CD8-positive, alpha-beta memory T cell (primary cell): ENCODE measurements at regions not wholly inside any gene's neighbourhood (a gene's known extent, or its start where the extent isn't known, plus 50 kb on each side); places are given as distances from the start of the nearest gene placed in this dataset.

ENCODE experiments used
- CTCF ChIA-PET: fragments of 350-600 bp; sonication (Branson Sonifier 250); formaldehyde crosslinking; loops from one replicate; lab custom pipeline; 2021; ENCODE audit warnings: antibody characterized with exemption; lab: Charles Lee
- POLR2A ChIA-PET: fragments of 350-600 bp; sonication (Branson Sonifier 250); formaldehyde crosslinking; loops from one replicate; lab custom pipeline; 2021; ENCODE audit warnings: antibody characterized with exemption; lab: Charles Lee
- DNase-seq, 5 donors: peaks; one replicate each; pipeline versions ENCODE4 v3.0.0 to v3.0.0-alpha.2; 2020 to 2022; ENCODE audit warnings: mixed read lengths in 1 of 5
- H3K27ac ChIP-seq: one replicate; pipeline ENCODE4 v1.7.0; 2013; ENCODE audit warnings: low read depth, mild to moderate bottlenecking, low read length, moderate library complexity
- H3K27me3 ChIP-seq: 2 replicates; pipeline ENCODE4 v1.7.0; 2013; ENCODE audit warnings: low read length, mild to moderate bottlenecking; ENCODE audit not compliant: insufficient read depth, poor library complexity, severe bottlenecking
- H3K36me3 ChIP-seq: 2 replicates; pipeline ENCODE4 v1.7.0; 2013; ENCODE audit warnings: mild to moderate bottlenecking, low read length, moderate library complexity; ENCODE audit not compliant: insufficient read depth
- H3K4me1 ChIP-seq: 2 replicates; pipeline ENCODE4 v1.7.0; 2013; ENCODE audit warnings: mild to moderate bottlenecking, low read length, moderate library complexity; ENCODE audit not compliant: insufficient read depth
- H3K4me3 ChIP-seq: 2 replicates; pipeline ENCODE4 v1.7.0; 2013; ENCODE audit warnings: mild to moderate bottlenecking, low read length
- H3K9me3 ChIP-seq: 2 replicates; pipeline ENCODE4 v1.7.0; 2013; ENCODE audit warnings: mild to moderate bottlenecking, low read length
- H3K27ac Mint-ChIP-seq, 8 donors: one replicate each; pipeline ENCODE4 v1.8.0; 2020 to 2021; ENCODE audit warnings: mixed read lengths in 8 of 8, mild to moderate bottlenecking in 6 of 8, inconsistent platforms in 3 of 8, moderate library complexity in 3 of 8
- H3K27me3 Mint-ChIP-seq, 2 donors: one replicate each; pipeline ENCODE4 v1.8.0; 2020 to 2021; ENCODE audit warnings: mixed read lengths in 2 of 2, mild to moderate bottlenecking in 1 of 2, moderate library complexity in 1 of 2
- H3K36me3 Mint-ChIP-seq, 3 donors: one replicate each; pipeline ENCODE4 v1.8.0; 2020 to 2021; ENCODE audit warnings: mixed read lengths in 3 of 3, inconsistent platforms in 1 of 3, mild to moderate bottlenecking in 1 of 3
- H3K4me1 Mint-ChIP-seq, 3 donors: one replicate each; pipeline ENCODE4 v1.8.0; 2020 to 2021; ENCODE audit warnings: mixed read lengths in 3 of 3, inconsistent platforms in 1 of 3, mild to moderate bottlenecking in 1 of 3
- H3K4me3 Mint-ChIP-seq, 7 donors: one replicate each; pipeline ENCODE4 v1.8.0; 2020 to 2021; ENCODE audit warnings: mixed read lengths in 7 of 7, mild to moderate bottlenecking in 6 of 7, moderate library complexity in 4 of 7, inconsistent platforms in 2 of 7
- H3K9me3 Mint-ChIP-seq, 5 donors: one replicate each; pipeline ENCODE4 v1.8.0; 2020 to 2022; ENCODE audit warnings: mixed read lengths in 5 of 5, mild to moderate bottlenecking in 3 of 5, moderate library complexity in 2 of 5, inconsistent platforms in 1 of 5

DNA sequence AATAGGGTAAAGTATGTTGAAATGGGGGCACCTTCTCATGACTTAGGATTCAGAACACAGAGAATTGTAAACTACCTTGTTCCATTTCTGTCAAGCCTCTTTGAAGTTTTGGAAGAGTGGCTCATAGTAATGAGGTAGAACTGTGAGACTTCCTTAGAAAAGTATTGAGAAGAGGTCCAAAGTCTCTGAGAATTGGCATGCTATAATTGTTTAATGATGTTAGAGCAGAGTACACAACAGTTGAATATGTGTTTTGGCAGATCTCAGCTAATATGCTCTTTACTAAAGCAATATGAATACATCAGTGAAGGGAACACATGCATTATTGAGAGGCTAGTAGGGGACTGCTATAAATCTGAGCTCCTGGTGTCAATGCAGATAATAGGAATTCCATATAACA is 579.4 kb upstream of the RIOK2 start:
- Histone ChIP-seq H3K4me1 (no peaks in the 10 kb centered on the region), H3K27ac (no peak overlapping the region), H3K4me3 (no peak overlapping the region), H3K36me3 (no peaks in the 10 kb centered on the region), H3K9me3 (no peaks in the 10 kb centered on the region), H3K27me3 (no peaks in the 10 kb centered on the region)
- Mint-ChIP-seq H3K9me3 (peaks cover 0 to 8% (median 0%) of the 10 kb centered on the region in 5 donors), H3K27ac (no peak overlapping the region), H3K27me3 (peaks cover 0 to 2% of the 10 kb centered on the region in 2 donors), H3K4me3 (no peak overlapping the region), H3K36me3 (no peaks in the 10 kb centered on the region), H3K4me1 (no peaks in the 10 kb centered on the region)
- CTCF ChIA-PET: no interaction called here
- DNase-seq: no peak
- POLR2A ChIA-PET: no interaction called here

DNA sequence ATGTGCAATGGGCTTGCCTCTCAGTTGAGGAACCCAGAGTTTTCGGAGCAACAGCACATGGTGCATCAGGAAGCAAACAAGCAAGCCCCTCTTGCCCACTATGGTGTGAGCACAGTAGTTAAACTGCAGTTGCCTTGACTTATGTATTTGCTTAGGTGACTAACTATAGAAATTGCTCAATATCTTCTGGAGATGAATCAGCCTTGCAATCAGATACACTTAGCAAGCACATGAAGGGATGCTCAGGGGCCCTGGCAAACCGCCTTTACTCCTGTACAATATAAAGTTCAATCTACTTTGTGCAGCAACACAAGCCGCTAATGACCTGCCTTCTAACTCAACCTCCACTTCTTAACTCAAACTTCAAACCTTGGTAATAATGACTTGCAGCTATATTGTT is 581.7 kb upstream of the RIOK2 start:
- POLR2A ChIA-PET: no interaction called here
- Mint-ChIP-seq H3K27me3 (peaks cover 0 to 2% of the 10 kb centered on the region in 2 donors), H3K9me3 (peaks cover 0 to 8% (median 0%) of the 10 kb centered on the region in 5 donors), H3K4me1 (no peaks in the 10 kb centered on the region), H3K27ac (no peak overlapping the region), H3K4me3 (no peak overlapping the region), H3K36me3 (no peaks in the 10 kb centered on the region)
- H3K36me3 ChIP-seq: no peaks in the 10 kb centered on the region
- no peaks in the 10 kb centered on the region for H3K4me1 ChIP-seq
- H3K27ac ChIP-seq: no peak overlapping the region
- H3K4me3 ChIP-seq: no peak overlapping the region
- no peak for DNase-seq
- H3K9me3 ChIP-seq: no peaks in the 10 kb centered on the region
- CTCF ChIA-PET: no interaction called here
- H3K27me3 ChIP-seq: no peaks in the 10 kb centered on the region

DNA sequence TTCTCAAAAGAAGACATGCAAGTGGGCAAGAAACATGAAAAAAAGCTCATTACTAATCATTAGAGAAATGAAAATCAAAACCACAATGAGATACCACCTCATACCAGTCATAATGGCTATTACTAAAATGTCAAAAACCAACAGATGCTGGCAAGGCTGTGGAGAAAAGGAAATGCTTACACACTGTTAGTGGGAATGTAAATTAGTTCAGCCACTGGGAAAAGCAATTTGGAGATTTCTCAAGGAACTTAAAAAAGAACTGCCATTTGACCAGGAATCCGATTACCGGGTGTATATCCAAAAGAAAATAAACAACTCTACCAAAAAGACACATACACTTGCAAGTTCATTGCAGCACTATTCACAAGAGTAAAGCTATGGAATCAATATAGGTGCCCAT is 595.4 kb upstream of the RIOK2 start:
- no peak for DNase-seq
- H3K27me3 Mint-ChIP-seq: peaks cover 0 to 2% of the 10 kb centered on the region in 2 donors
- Histone ChIP-seq H3K27ac (no peak overlapping the region), H3K4me3 (no peak overlapping the region), H3K36me3 (no peaks in the 10 kb centered on the region), H3K9me3 (no peaks in the 10 kb centered on the region), H3K4me1 (no peaks in the 10 kb centered on the region), H3K27me3 (no peaks in the 10 kb centered on the region)
- H3K27ac Mint-ChIP-seq: no peak overlapping the region
- H3K4me1 Mint-ChIP-seq: no peaks in the 10 kb centered on the region
- ChIA-PET POLR2A (no interaction called here), CTCF (no interaction called here)
- peaks cover 1 to 19% (median 3%) of the 10 kb centered on the region in 5 donors for H3K9me3 Mint-ChIP-seq
- H3K36me3 Mint-ChIP-seq: no peaks in the 10 kb centered on the region
- H3K4me3 Mint-ChIP-seq: no peak overlapping the region

DNA sequence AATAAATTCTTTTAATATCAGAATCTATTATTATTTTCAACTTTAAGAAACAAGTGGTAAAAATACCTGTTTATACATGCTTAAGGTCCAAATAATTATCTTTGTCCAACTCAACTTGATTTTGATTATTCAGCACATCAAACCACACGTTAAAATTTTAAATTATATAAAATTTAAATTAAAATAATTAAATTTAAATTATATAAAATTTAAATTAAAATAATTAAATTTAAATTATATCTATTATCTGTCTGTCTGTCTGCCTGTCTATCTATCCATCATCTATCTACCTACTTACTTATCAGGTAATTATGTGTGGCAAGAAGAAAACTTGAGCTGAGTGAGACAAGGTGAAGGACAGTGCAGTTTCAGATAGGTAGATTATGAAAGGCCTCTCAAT is 605.3 kb upstream of the RIOK2 start:
- H3K4me3 ChIP-seq: no peak overlapping the region
- no peaks in the 10 kb centered on the region for H3K36me3 ChIP-seq
- H3K9me3 ChIP-seq: no peaks in the 10 kb centered on the region
- no peak for DNase-seq
- H3K27me3 ChIP-seq: no peaks in the 10 kb centered on the region
- POLR2A ChIA-PET: no interaction called here
- peaks cover 0 to 23% (median 7%) of the 10 kb centered on the region in 5 donors for H3K9me3 Mint-ChIP-seq
- H3K36me3 Mint-ChIP-seq: no peaks in the 10 kb centered on the region
- H3K27ac ChIP-seq: no peak overlapping the region
- H3K27me3 Mint-ChIP-seq: no peaks in the 10 kb centered on the region
- CTCF ChIA-PET: no interaction called here
- no peak overlapping the region for H3K27ac Mint-ChIP-seq
- H3K4me1 ChIP-seq: no peaks in the 10 kb centered on the region
- H3K4me1 Mint-ChIP-seq: no peaks in the 10 kb centered on the region
- H3K4me3 Mint-ChIP-seq: no peak overlapping the region

DNA sequence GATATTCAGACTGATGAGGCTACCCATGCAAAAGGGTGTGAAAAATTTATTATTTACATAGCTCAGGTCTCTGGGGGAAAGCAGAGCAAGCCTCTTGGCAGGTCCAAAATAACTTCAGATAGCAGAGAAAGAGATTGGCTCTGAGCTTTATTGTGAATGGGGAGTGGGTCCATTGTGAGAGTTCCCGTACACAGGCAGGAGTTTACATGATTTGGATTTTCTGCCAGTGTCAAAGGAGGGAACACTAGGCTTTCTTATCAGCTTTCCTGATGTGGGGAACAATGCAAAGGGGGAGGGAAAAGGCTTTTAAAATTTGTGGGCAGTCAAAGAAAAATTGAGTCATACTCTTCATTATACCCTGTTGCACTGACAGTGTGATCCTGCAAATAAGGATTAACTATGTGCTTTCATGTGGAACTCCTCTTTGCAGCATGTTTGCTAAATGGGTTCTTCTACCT is 615.0 kb upstream of the RIOK2 start:
- Mint-ChIP-seq H3K9me3 (peaks cover 2 to 9% (median 7%) of the 10 kb centered on the region in 5 donors), H3K27me3 (no peaks in the 10 kb centered on the region), H3K36me3 (no peaks in the 10 kb centered on the region), H3K4me1 (no peaks in the 10 kb centered on the region), H3K4me3 (no peak overlapping the region), H3K27ac (no peak overlapping the region)
- Histone ChIP-seq H3K36me3 (no peaks in the 10 kb centered on the region), H3K4me3 (no peak overlapping the region), H3K27me3 (no peaks in the 10 kb centered on the region), H3K9me3 (no peaks in the 10 kb centered on the region), H3K27ac (no peak overlapping the region), H3K4me1 (no peaks in the 10 kb centered on the region)
- DNase-seq: no peak
- POLR2A ChIA-PET: no interaction called here
- CTCF ChIA-PET: no interaction called here

DNA sequence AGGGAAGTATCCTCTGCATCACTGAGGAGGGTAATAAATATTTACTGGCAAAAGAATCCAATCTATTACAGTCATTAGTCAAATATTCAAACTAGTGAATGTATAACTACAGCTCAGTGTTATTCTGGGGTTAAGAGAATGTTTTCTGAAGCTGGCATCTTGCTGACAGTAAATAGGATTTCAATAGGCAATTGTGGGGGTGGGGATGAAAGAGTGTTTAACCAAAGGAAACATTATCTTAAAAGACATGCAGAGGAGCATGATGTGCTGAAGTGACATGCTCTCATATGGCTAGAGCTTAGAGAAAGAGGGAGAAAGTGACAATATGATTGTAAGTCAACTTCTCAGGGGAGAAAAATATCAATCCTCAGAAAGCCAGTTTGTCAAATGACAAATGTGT is 618.4 kb upstream of the RIOK2 start:
- H3K9me3 ChIP-seq: no peaks in the 10 kb centered on the region
- no peaks in the 10 kb centered on the region for H3K36me3 ChIP-seq
- no peak for DNase-seq
- H3K27ac ChIP-seq: no peak overlapping the region
- H3K4me3 ChIP-seq: no peak overlapping the region
- H3K9me3 Mint-ChIP-seq: peaks cover 3 to 20% (median 9%) of the 10 kb centered on the region in 5 donors
- no peaks in the 10 kb centered on the region for H3K4me1 Mint-ChIP-seq
- no peak overlapping the region for H3K4me3 Mint-ChIP-seq
- no peaks in the 10 kb centered on the region for H3K27me3 ChIP-seq
- ChIA-PET CTCF (no interaction called here), POLR2A (no interaction called here)
- no peaks in the 10 kb centered on the region for H3K27me3 Mint-ChIP-seq
- H3K4me1 ChIP-seq: no peaks in the 10 kb centered on the region
- H3K27ac Mint-ChIP-seq: no peak overlapping the region
- no peaks in the 10 kb centered on the region for H3K36me3 Mint-ChIP-seq

DNA sequence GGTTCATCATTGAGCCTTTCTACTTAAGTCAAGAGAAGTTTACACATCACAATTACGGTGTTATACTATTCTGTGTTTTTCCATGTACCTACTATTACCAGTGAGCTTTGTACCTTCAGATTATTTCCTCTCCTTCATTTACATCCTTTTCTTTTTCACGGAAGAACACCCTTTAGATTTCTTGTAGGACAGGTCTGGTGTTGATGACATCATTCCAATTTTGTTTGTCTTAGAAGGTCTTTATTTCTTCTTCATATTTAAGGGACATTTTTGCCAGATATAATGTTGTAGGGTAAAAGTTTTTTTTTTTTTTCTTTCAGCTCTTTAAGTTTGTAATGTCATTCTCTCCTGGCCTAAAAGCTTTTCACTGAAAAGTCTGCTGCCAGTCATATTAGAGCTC is 637.1 kb upstream of the RIOK2 start:
- H3K4me1 Mint-ChIP-seq: no peaks in the 10 kb centered on the region
- H3K9me3 ChIP-seq: no peaks in the 10 kb centered on the region
- H3K4me3 ChIP-seq: no peak overlapping the region
- no peaks in the 10 kb centered on the region for H3K36me3 ChIP-seq
- no peak overlapping the region for H3K27ac Mint-ChIP-seq
- no peak for DNase-seq
- no peaks in the 10 kb centered on the region for H3K36me3 Mint-ChIP-seq
- no peaks in the 10 kb centered on the region for H3K4me1 ChIP-seq
- no peaks in the 10 kb centered on the region for H3K27me3 ChIP-seq
- no peaks in the 10 kb centered on the region for H3K27me3 Mint-ChIP-seq
- H3K9me3 Mint-ChIP-seq: peaks cover 0 to 11% (median 6%) of the 10 kb centered on the region in 5 donors
- H3K4me3 Mint-ChIP-seq: no peak overlapping the region
- no peak overlapping the region for H3K27ac ChIP-seq
- ChIA-PET CTCF (no interaction called here), POLR2A (no interaction called here)

DNA sequence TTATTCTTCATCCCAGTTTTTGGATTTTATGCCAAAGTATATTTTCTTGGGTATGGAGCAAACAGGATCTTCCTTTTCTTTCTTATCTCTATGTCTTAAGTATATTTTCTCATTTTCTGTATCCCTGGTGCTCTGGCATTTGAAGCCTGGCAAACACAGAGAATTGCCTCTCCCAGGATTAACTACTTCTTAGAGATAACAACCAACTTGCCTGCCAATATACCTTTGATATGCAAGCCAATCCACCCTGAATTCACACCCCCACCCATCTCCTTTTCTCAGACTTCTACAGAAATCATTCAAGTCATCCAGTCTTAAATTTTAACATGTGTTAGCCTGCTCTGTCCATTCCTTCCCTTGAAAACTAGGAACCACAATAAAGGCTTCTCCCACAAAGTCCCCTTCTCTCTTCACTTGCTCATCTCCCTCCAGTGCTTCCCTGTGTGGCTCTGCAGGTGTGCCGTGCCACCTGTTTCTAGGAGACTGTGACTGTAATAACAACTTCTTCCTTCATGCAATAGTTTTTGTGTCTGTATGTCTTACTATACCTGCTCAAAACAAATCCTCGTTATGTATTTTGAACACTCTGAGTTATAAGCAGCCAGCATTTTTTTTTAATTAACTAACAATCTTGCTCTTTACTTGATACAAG is 649.7 kb upstream of the RIOK2 start:
- DNase-seq: no peak
- H3K27me3 Mint-ChIP-seq: no peaks in the 10 kb centered on the region
- H3K4me1 ChIP-seq: no peaks in the 10 kb centered on the region
- H3K4me1 Mint-ChIP-seq: no peaks in the 10 kb centered on the region
- no peaks in the 10 kb centered on the region for H3K36me3 Mint-ChIP-seq
- POLR2A ChIA-PET: no interaction called here
- H3K27me3 ChIP-seq: no peaks in the 10 kb centered on the region
- no peaks in the 10 kb centered on the region for H3K36me3 ChIP-seq
- no peak overlapping the region for H3K27ac ChIP-seq
- peaks cover 0 to 4% (median 3%) of the 10 kb centered on the region in 5 donors for H3K9me3 Mint-ChIP-seq
- no peaks in the 10 kb centered on the region for H3K9me3 ChIP-seq
- CTCF ChIA-PET: no interaction called here
- no peak overlapping the region for H3K4me3 ChIP-seq
- no peak overlapping the region for H3K27ac Mint-ChIP-seq
- H3K4me3 Mint-ChIP-seq: no peak overlapping the region
